CD4-positive, CD25-positive, alpha-beta regulatory T cell (primary cell): ENCODE measurements at regions not wholly inside any gene's neighbourhood (a gene's known extent, or its start where the extent isn't known, plus 50 kb on each side); places are given as distances from the start of the nearest gene placed in this dataset.

ENCODE experiments used
- ATAC-seq, 2 donors: fragments of 150-1000 bp; cut with Tn5 transposase; one replicate each; pipeline ENCODE4 v1.10.0; 2021; ENCODE audit warnings: low read depth in 2 of 2, moderate number of reproducible peaks in 2 of 2, moderate library complexity in 1 of 2
- DNase-seq, 3 donors: peaks; one replicate each; pipeline versions ENCODE4 v3.0.0 to v3.0.0-alpha.2; 2012 to 2022; ENCODE audit warnings: mixed read lengths in 1 of 3
- H3K27ac ChIP-seq: one replicate; pipeline ENCODE4 v1.7.0; 2013; ENCODE audit warnings: mild to moderate bottlenecking, low read length; ENCODE audit not compliant: insufficient read depth, poor library complexity, severe bottlenecking
- H3K27me3 ChIP-seq: one replicate; pipeline ENCODE4 v1.7.0; 2013; ENCODE audit warnings: low read length; ENCODE audit not compliant: control insufficient read depth, insufficient read depth
- H3K36me3 ChIP-seq: one replicate; pipeline ENCODE4 v1.7.0; 2013; ENCODE audit warnings: mild to moderate bottlenecking, low read length, moderate library complexity; ENCODE audit not compliant: control insufficient read depth, insufficient read depth
- H3K4me1 ChIP-seq: 2 replicates; pipeline ENCODE4 v1.7.0; 2013; ENCODE audit warnings: mild to moderate bottlenecking, low read length; ENCODE audit not compliant: insufficient read depth, control insufficient read depth, poor library complexity, severe bottlenecking
- H3K4me3 ChIP-seq: one replicate; pipeline ENCODE4 v1.7.0; 2013; ENCODE audit warnings: low read depth, mild to moderate bottlenecking, low read length, moderate library complexity
- H3K9me3 ChIP-seq, 2 experiments: 1 replicate in 1 of 2; 2 replicates in 1 of 2; pipeline ENCODE4 v1.7.0; 2013; ENCODE audit warnings: low read length in 2 of 2, mild to moderate bottlenecking in 1 of 2, moderate library complexity in 1 of 2; ENCODE audit not compliant: control insufficient read depth in 2 of 2
- H3K27ac Mint-ChIP-seq, 3 donors: one replicate each; pipeline ENCODE4 v1.8.0; 2020 to 2022; ENCODE audit warnings: mild to moderate bottlenecking in 3 of 3, mixed read lengths in 3 of 3, moderate library complexity in 2 of 3
- H3K27me3 Mint-ChIP-seq: one replicate; pipeline ENCODE4 v1.8.0; 2022; ENCODE audit warnings: mild to moderate bottlenecking, mixed read lengths
- H3K36me3 Mint-ChIP-seq: one replicate; pipeline ENCODE4 v1.8.0; 2020; ENCODE audit warnings: mixed read lengths
- H3K4me1 Mint-ChIP-seq, 4 donors: one replicate each; pipeline ENCODE4 v1.8.0; 2020 to 2022; ENCODE audit warnings: mixed read lengths in 4 of 4, mild to moderate bottlenecking in 1 of 4
- H3K4me3 Mint-ChIP-seq, 4 donors: one replicate each; pipeline ENCODE4 v1.8.0; 2020 to 2022; ENCODE audit warnings: mild to moderate bottlenecking in 4 of 4, mixed read lengths in 4 of 4, moderate library complexity in 3 of 4
- H3K9me3 Mint-ChIP-seq, 7 donors: one replicate each; pipeline ENCODE4 v1.8.0; 2020 to 2022; ENCODE audit warnings: mixed read lengths in 7 of 7, mild to moderate bottlenecking in 3 of 7, moderate library complexity in 2 of 7

- Mint-ChIP-seq H3K4me1 (no peaks in the 10 kb centered on the region), H3K4me3 (no peak overlapping the region), H3K27ac (no peak overlapping the region), H3K9me3 (peaks cover 0 to 3% (median 0%) of the 10 kb centered on the region in 7 donors), H3K36me3 (no peaks in the 10 kb centered on the region), H3K27me3 (no peaks in the 10 kb centered on the region)
- H3K4me3 ChIP-seq = no peak overlapping the region
- H3K9me3 ChIP-seq = no peaks in the 10 kb centered on the region
- no peaks in the 10 kb centered on the region for H3K4me1 ChIP-seq
- no peak overlapping the region for H3K27ac ChIP-seq
- H3K36me3 ChIP-seq = no peaks in the 10 kb centered on the region
- ATAC-seq (no peak), DNase-seq (no peak)
- H3K27me3 ChIP-seq = no peaks in the 10 kb centered on the region
Measured at GRCh38 chr2:193935114-193935513, 1721.9 kb upstream of the SLC39A10 start.

- H3K4me3 ChIP-seq = no peak overlapping the region
- Mint-ChIP-seq H3K36me3 (no peaks in the 10 kb centered on the region), H3K27me3 (no peaks in the 10 kb centered on the region), H3K27ac (no peak overlapping the region), H3K9me3 (peaks cover 0 to 2% (median 0%) of the 10 kb centered on the region in 7 donors), H3K4me3 (no peak overlapping the region), H3K4me1 (no peaks in the 10 kb centered on the region)
- DNase-seq (no peak), ATAC-seq (no peak)
- H3K4me1 ChIP-seq = no peaks in the 10 kb centered on the region
- no peaks in the 10 kb centered on the region for H3K36me3 ChIP-seq
- no peaks in the 10 kb centered on the region for H3K27me3 ChIP-seq
- no peaks in the 10 kb centered on the region for H3K9me3 ChIP-seq
- no peak overlapping the region for H3K27ac ChIP-seq
Measured at GRCh38 chr2:193929131-193929530, 1727.9 kb upstream of the SLC39A10 start.

DNA sequence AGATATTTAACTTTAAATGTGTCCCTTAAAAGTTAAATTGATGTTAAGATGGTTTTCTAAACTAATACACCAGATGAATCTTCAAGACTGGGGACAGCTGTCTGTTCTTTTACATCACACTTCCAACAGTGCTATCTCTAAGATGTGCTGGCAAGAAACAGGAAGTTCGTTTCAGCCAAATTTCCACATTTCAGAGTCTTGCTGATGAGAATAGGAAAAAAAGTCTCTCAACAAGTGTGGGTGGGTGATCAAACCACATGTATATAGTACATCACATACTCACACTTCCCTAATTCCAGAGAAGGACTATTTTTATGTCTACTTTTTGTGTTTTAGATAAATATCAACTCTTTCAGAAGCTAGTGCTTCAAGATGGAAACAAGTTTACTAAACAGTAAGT lies 1712.8 kb upstream of the TMEFF2 start:
- H3K36me3 ChIP-seq = no peaks in the 10 kb centered on the region
- no peaks in the 10 kb centered on the region for H3K27me3 Mint-ChIP-seq
- H3K36me3 Mint-ChIP-seq = no peaks in the 10 kb centered on the region
- ATAC-seq (no peak), DNase-seq (no peak)
- no peaks in the 10 kb centered on the region for H3K4me1 Mint-ChIP-seq
- H3K9me3 Mint-ChIP-seq = peaks cover 0 to 5% (median 0%) of the 10 kb centered on the region in 7 donors
- H3K27ac ChIP-seq = no peak overlapping the region
- no peaks in the 10 kb centered on the region for H3K9me3 ChIP-seq
- H3K4me3 Mint-ChIP-seq = no peak overlapping the region
- no peak overlapping the region for H3K4me3 ChIP-seq
- no peak overlapping the region for H3K27ac Mint-ChIP-seq
- H3K4me1 ChIP-seq = no peaks in the 10 kb centered on the region
- no peaks in the 10 kb centered on the region for H3K27me3 ChIP-seq

- ATAC-seq = no peak
- H3K4me1 Mint-ChIP-seq = peaks cover 0 to under 1% (median 0%) of the 10 kb centered on the region in 4 donors
Measured at GRCh38 chr2:193900292-193900691, 1705.6 kb upstream of the TMEFF2 start.

DNA sequence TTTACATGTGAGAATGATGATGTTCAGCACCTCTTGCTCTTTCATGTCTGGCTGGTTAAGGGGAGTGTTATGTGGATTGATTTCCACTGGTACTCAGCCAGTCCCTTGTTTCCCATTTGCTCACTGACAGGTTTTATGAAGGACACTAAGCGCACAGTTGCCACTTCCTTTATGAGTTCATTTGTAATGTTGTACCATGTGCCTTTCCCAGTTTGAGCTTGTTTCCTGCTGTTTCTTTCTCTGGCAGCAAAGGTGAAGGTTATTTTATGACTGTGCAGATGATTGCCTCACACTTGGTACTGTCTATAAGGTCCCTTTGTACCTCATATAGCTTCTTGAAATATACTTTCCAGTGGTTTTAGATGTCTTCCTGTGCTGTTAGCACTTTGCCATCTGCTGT lies 1700.5 kb upstream of the TMEFF2 start:
- no peaks in the 10 kb centered on the region for H3K27me3 Mint-ChIP-seq
- Histone ChIP-seq H3K36me3 (no peaks in the 10 kb centered on the region), H3K4me1 (no peaks in the 10 kb centered on the region), H3K27me3 (no peaks in the 10 kb centered on the region), H3K4me3 (no peak overlapping the region), H3K9me3 (no peaks in the 10 kb centered on the region), H3K27ac (no peak overlapping the region)
- peak overlapping the region in 1 of 4 donors; percentile 14 for H3K4me3 Mint-ChIP-seq
- no peaks in the 10 kb centered on the region for H3K36me3 Mint-ChIP-seq
- no peak for ATAC-seq
- H3K27ac Mint-ChIP-seq = peak overlapping the region in 1 of 3 donors; percentile 82
- H3K9me3 Mint-ChIP-seq = peaks cover 0 to 5% (median 0%) of the 10 kb centered on the region in 7 donors
- DNase-seq = no peak
- H3K4me1 Mint-ChIP-seq = peaks cover 0 to 7% (median 2%) of the 10 kb centered on the region in 4 donors

More at GRCh38 chr2:193900292-193900691, 1705.6 kb upstream of the TMEFF2 start:
- Mint-ChIP-seq H3K9me3 (peaks cover 0 to 5% (median 0%) of the 10 kb centered on the region in 7 donors), H3K27ac (no peak overlapping the region), H3K36me3 (no peaks in the 10 kb centered on the region), H3K4me3 (no peak overlapping the region), H3K27me3 (no peaks in the 10 kb centered on the region)
- Histone ChIP-seq H3K4me3 (no peak overlapping the region), H3K9me3 (no peaks in the 10 kb centered on the region), H3K36me3 (no peaks in the 10 kb centered on the region), H3K4me1 (no peaks in the 10 kb centered on the region), H3K27ac (no peak overlapping the region), H3K27me3 (no peaks in the 10 kb centered on the region)
- no peak for DNase-seq

- H3K4me3 ChIP-seq = no peak overlapping the region
- Mint-ChIP-seq H3K27me3 (no peaks in the 10 kb centered on the region), H3K27ac (peak overlapping the region in 1 of 3 donors; percentile 65), H3K4me3 (peak overlapping the region in 1 of 4 donors; percentile 15), H3K36me3 (no peaks in the 10 kb centered on the region), H3K9me3 (peaks cover 0 to 5% (median 2%) of the 10 kb centered on the region in 7 donors), H3K4me1 (peaks cover 0 to 7% (median 2%) of the 10 kb centered on the region in 4 donors)
- H3K27ac ChIP-seq = no peak overlapping the region
- ATAC-seq = no peak
- no peaks in the 10 kb centered on the region for H3K9me3 ChIP-seq
- H3K27me3 ChIP-seq = no peaks in the 10 kb centered on the region
- H3K4me1 ChIP-seq = no peaks in the 10 kb centered on the region
- DNase-seq = no peak
- no peaks in the 10 kb centered on the region for H3K36me3 ChIP-seq
Measured at GRCh38 chr2:193894081-193894480, 1699.3 kb upstream of the TMEFF2 start.

DNA sequence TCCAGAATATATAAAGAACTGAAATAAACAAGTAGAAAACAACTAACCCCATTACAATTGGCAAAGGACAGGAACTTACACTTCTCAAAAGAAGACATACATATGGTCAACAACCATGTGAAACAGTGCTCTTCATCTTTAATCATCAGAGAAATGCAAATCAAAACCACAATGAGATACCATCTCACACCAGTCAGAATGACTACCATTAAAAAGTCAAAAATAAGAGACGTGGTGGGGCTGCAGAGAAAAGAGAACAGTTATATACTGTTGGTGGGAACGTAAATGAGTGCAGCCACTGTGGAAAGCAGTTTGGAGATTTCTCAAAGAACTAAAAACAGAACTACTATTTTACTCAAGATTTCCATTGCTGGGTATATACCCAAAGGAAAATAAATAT lies 1696.3 kb upstream of the TMEFF2 start:
- no peaks in the 10 kb centered on the region for H3K27me3 Mint-ChIP-seq

DNA sequence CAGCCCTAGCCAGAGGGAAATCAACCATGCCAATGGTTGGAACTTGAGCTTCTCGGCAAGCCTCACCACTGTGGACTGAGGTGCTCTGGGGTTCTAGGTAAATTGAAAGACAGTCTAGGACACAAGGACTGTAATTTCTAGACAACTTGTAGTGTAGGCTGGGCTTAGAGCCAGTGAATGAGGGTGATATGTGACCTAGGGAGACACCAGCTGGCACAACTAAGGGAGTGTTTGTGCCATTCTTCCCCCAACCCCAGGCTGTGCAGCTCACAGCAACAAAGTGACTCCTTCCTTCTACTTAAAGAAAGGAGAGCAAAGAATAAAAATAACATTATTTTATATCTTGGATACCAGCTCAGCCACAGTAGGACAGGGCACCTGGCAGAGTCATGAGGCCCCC lies 1690.7 kb upstream of the TMEFF2 start:
- Mint-ChIP-seq H3K27me3 (no peaks in the 10 kb centered on the region), H3K4me3 (no peak overlapping the region), H3K36me3 (no peaks in the 10 kb centered on the region), H3K4me1 (peaks cover 0 to 5% (median 0%) of the 10 kb centered on the region in 4 donors), H3K27ac (no peak overlapping the region), H3K9me3 (peaks cover 0 to 6% (median 4%) of the 10 kb centered on the region in 7 donors)
- no peak overlapping the region for H3K27ac ChIP-seq
- H3K36me3 ChIP-seq = no peaks in the 10 kb centered on the region
- no peak overlapping the region for H3K4me3 ChIP-seq
- no peaks in the 10 kb centered on the region for H3K27me3 ChIP-seq
- H3K4me1 ChIP-seq = no peaks in the 10 kb centered on the region
- ATAC-seq (no peak), DNase-seq (no peak)
- no peaks in the 10 kb centered on the region for H3K9me3 ChIP-seq

More for the DNA sequence above, 1696.3 kb upstream of the TMEFF2 start:
- Mint-ChIP-seq H3K27ac (peak overlapping the region in 1 of 3 donors; percentile 34), H3K9me3 (peaks cover 0 to 10% (median 2%) of the 10 kb centered on the region in 7 donors), H3K36me3 (no peaks in the 10 kb centered on the region), H3K4me3 (peak overlapping the region in 3 of 4 donors; percentile 11 to 84 (median 55)), H3K4me1 (peaks cover 0 to 10% (median 4%) of the 10 kb centered on the region in 4 donors)
- H3K27me3 ChIP-seq = no peaks in the 10 kb centered on the region
- H3K36me3 ChIP-seq = no peaks in the 10 kb centered on the region
- no peaks in the 10 kb centered on the region for H3K9me3 ChIP-seq
- no peak overlapping the region for H3K27ac ChIP-seq
- ATAC-seq (no peak), DNase-seq (no peak)
- H3K4me3 ChIP-seq = peak overlapping the region; percentile 13
- no peaks in the 10 kb centered on the region for H3K4me1 ChIP-seq
